PC-3 (cell line): ENCODE measurements at regions not wholly inside any gene's neighbourhood (a gene's known extent, or its start where the extent isn't known, plus 50 kb on each side); places are given as distances from the start of the nearest gene placed in this dataset.

Source experiments
- CTCF ChIP-seq: fragments of 300-600 bp; sonication (generic); conservative IDR thresholded peaks from 2 replicates; pipeline ENCODE4 v1.5.1; 2017; ENCODE audit warnings: antibody characterized with exemption, low read depth, mild to moderate bottlenecking, low read length
- EZH2 ChIP-seq: fragments of 300-600 bp; sonication (generic); IDR thresholded peaks from one replicate; pipeline ENCODE4 v1.6.1; 2017; ENCODE audit warnings: antibody characterized with exemption, mild to moderate bottlenecking, low read length; ENCODE audit not compliant: unreplicated experiment
- EZH2phosphoT487 ChIP-seq: fragments of 300-600 bp; sonication (generic); IDR thresholded peaks from 2 replicates; pipeline ENCODE4 v1.6.1; 2018; ENCODE audit warnings: mild to moderate bottlenecking, antibody characterized with exemption, low read length, borderline replicate concordance

- no peak for TF ChIP-seq EZH2
- no peak for TF ChIP-seq CTCF
- no peak for TF ChIP-seq EZH2phosphoT487
Measured at GRCh38 chr1:234955107-234955731, 173.4 kb downstream of the TOMM20 start.
